Cardiac fibroblast (primary cell): ENCODE measurements at regions not wholly inside any gene's neighbourhood (a gene's known extent, or its start where the extent isn't known, plus 50 kb on each side); places are given as distances from the start of the nearest gene placed in this dataset.
A peak's percentile ranks its signal among the peaks of the same experiment; 100 is the strongest.
"Not testable (repeated sequence)": the region's sequence is repeated elsewhere in the genome, so short reads cannot be mapped to it uniquely, and the experiment has no call there.

Experiments
- DNase-seq, 2 donors: peaks; one replicate each; pipeline versions ENCODE4 v3.0.0 to v3.0.0-alpha.2; 2010; ENCODE audit warnings: low read depth in 2 of 2
- H3K4me3 ChIP-seq, 2 donors: replicated peaks in 1 of 2; 1 replicate in 1 of 2; 2 replicates in 1 of 2; pipeline ENCODE4 v1.5.1; 2011; ENCODE audit warnings: low read depth in 2 of 2, low read length in 2 of 2, mild to moderate bottlenecking in 2 of 2, moderate library complexity in 1 of 2
- CTCF ChIP-seq: IDR thresholded peaks from one replicate; pipeline ENCODE4 v1.5.1; 2011; ENCODE audit warnings: low read depth, mild to moderate bottlenecking, low read length, inconsistent platforms

DNA sequence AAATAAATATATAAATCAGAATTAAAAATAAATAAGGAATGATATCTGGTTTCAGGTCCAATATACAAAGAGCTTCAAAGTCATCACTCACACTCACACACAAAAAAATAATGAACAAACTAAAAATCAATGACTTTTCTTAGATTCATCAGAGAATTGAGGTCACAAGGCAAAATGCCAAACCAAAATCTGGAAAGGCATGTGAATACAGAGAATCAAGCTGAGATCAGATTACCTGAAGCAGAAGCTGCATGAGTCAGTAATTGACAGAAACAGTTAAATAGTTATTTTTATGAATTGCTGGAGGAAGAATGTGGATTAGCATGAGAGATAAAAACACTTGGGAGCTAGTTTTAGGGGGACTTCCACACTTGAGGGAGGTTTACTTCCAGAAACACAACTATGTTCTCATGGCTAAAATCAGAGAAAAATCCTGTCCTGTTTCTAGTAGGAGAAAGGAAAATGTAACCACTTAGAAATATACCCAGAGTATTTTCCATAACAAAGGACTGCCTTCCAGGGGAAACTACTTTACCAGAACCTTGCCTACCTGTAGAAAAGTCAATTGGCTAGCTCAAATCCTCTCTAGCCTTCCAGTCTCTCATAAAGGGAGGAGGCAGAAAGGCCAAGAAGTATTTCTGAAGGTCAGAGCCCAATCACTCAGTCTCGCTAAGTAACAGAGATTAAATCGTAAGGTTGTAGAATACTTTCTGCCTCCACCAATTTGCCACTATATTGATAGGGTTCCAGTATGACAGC, 536.6 kb upstream of the NR5A2 start:
- no peak overlapping the region for H3K4me3 ChIP-seq
- DNase-seq: peak; percentile 22
- no peak for TF ChIP-seq CTCF

GRCh38 chr1:199495432-199495831, 532.1 kb upstream of the NR5A2 start:
- TF ChIP-seq CTCF: no peak
- DNase-seq: no peak
- H3K4me3 ChIP-seq: no peak overlapping the region

DNA sequence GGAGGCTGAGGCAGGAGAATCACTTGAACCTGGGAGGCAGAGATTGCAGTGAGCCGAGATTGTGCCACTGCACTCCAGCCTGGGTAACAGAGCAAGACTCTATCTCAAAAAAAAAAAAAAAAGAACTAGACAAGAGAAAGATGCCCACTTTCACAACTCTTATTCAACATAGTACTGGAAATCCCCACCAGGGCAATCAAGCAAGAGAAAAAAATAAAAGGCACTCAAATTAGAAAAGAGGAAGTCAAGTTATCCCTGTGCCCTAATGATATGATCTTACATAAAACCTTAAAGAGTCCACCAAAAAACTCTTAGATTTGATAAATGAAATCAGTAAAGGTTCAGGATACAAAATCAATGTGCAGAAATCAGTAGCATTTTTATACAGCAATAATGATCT, 528.7 kb upstream of the NR5A2 start:
- DNase-seq, H3K4me3 ChIP-seq: not testable (repeated sequence)

- no peak overlapping the region for H3K4me3 ChIP-seq
- no peak for TF ChIP-seq CTCF
- peak in 1 of 2 donors; percentile 33 for DNase-seq
These were observed 519.4 kb upstream of the NR5A2 start for GRCh38 chr1:199508072-199508471.

GRCh38 chr1:199508653-199509052, 518.9 kb upstream of the NR5A2 start:
- no peak overlapping the region for H3K4me3 ChIP-seq
- no peak for DNase-seq
- TF ChIP-seq CTCF: no peak

DNA sequence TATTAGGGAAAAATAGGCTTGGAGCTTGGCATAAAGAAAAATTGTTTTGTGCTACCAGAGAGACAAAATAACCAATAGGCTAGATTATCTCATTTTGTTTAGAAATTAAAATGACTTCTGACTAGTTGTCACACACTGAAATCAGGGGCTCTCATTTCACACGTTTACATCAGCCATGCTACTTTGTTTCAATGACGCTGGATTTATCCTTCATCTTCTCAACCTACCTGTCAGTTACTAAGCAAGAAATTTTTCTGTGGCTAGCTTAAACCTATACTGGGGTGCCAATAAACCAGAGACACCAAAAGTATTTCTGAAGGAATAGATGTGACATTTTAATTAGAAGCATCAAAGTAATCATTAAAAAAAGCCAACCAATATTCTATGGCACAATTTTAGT, 518.1 kb upstream of the NR5A2 start:
- no peak for TF ChIP-seq CTCF
- no peak for DNase-seq
- no peak overlapping the region for H3K4me3 ChIP-seq

DNA sequence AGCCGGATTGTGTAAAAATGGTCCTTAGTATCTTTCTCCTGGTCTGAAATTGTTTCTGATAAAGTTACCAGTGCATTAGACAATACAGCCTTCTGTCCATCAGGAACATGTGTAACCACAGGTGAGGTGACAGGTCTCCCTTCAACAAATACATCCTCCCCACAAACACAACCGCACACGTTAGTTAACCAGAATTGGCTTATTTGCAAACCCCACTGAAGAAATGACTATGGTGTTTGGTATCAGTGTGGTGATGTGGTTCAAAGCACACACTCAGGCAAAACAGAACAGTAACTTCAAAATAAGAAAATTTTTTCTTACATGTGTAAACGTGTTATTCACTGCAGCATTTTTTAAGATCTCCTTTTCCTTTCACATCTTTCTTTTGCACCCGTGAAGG, 517.2 kb upstream of the NR5A2 start:
- DNase-seq: no peak
- TF ChIP-seq CTCF: no peak
- H3K4me3 ChIP-seq: no peak overlapping the region
